ENCODE measurements at regions not wholly inside any gene's neighbourhood (a gene's known extent, or its start where the extent isn't known, plus 50 kb on each side); places are given as distances from the start of the nearest gene placed in this dataset.
"Not testable (repeated sequence)": the region's sequence is repeated elsewhere in the genome, so short reads cannot be mapped to it uniquely, and the experiment has no call there.

GRCh38 chr7:81075150-81075549 lies 156.3 kb upstream of the SEMA3C start:
- DNase-seq (ENCODE audit: low read depth), result no peak
- no peak overlapping the region for H3K4me3 ChIP-seq (ENCODE audit: low read depth, low read length)
- TF ChIP-seq CTCF (IDR thresholded peaks at IDR 0.05; ENCODE audit: insufficient read depth, low read depth, low read length, missing control alignments), result no peak

- no peak for DNase-seq (ENCODE audit: low read depth)
- TF ChIP-seq CTCF (IDR thresholded peaks at IDR 0.05; ENCODE audit: insufficient read depth, low read depth, low read length, missing control alignments), result no peak
- H3K4me3 ChIP-seq (ENCODE audit: low read depth, low read length), result no peak overlapping the region
These were observed 155.6 kb upstream of the SEMA3C start for GRCh38 chr7:81074406-81074805.

- TF ChIP-seq CTCF (IDR thresholded peaks at IDR 0.05; ENCODE audit: insufficient read depth, low read depth, low read length, missing control alignments), result no peak
- DNase-seq (ENCODE audit: low read depth), result no peak
- no peak overlapping the region for H3K4me3 ChIP-seq (ENCODE audit: low read depth, low read length)
These were observed 155.0 kb upstream of the SEMA3C start for GRCh38 chr7:81073931-81074251.

GRCh38 chr7:81070956-81071355 lies 152.1 kb upstream of the SEMA3C start:
- TF ChIP-seq CTCF (IDR thresholded peaks at IDR 0.05; ENCODE audit: insufficient read depth, low read depth, low read length, missing control alignments), result no peak
- no peak for DNase-seq (ENCODE audit: low read depth)
- H3K4me3 ChIP-seq (ENCODE audit: low read depth, low read length), result no peak overlapping the region

- TF ChIP-seq CTCF (IDR thresholded peaks at IDR 0.05; ENCODE audit: insufficient read depth, low read depth, low read length, missing control alignments), result no peak
- DNase-seq (ENCODE audit: low read depth), result no peak
- H3K4me3 ChIP-seq (ENCODE audit: low read depth, low read length), result no peak overlapping the region
These were observed 147.9 kb upstream of the SEMA3C start for GRCh38 chr7:81066797-81067196.

- no peak for TF ChIP-seq CTCF (IDR thresholded peaks at IDR 0.05; ENCODE audit: insufficient read depth, low read depth, low read length, missing control alignments)
- H3K4me3 ChIP-seq (ENCODE audit: low read depth, low read length), result no peak overlapping the region
- no peak for DNase-seq (ENCODE audit: low read depth)
These were observed 145.6 kb upstream of the SEMA3C start for GRCh38 chr7:81064426-81064825.

- no peak for DNase-seq (ENCODE audit: low read depth)
- no peak for TF ChIP-seq CTCF (IDR thresholded peaks at IDR 0.05; ENCODE audit: insufficient read depth, low read depth, low read length, missing control alignments)
- no peak overlapping the region for H3K4me3 ChIP-seq (ENCODE audit: low read depth, low read length)
These were observed 143.9 kb upstream of the SEMA3C start for GRCh38 chr7:81062755-81063154.

GRCh38 chr7:81057469-81057868 lies 138.6 kb upstream of the SEMA3C start:
- not testable (repeated sequence) for DNase-seq (ENCODE audit: low read depth); H3K4me3 ChIP-seq (ENCODE audit: low read depth, low read length)
